DOHH2 (cell line): ENCODE measurements at regions not wholly inside any gene's neighbourhood (a gene's known extent, or its start where the extent isn't known, plus 50 kb on each side); places are given as distances from the start of the nearest gene placed in this dataset.

Experiments used
- CTCF ChIP-seq: fragments of 200-600 bp; sonication (generic); IDR thresholded peaks from one replicate; pipeline ENCODE4 v1.5.1; 2014; ENCODE audit warnings: antibody characterized with exemption, mild to moderate bottlenecking, low read depth, low read length; ENCODE audit not compliant: poor library complexity, severe bottlenecking
- EZH2phosphoT487 ChIP-seq: fragments of 200-600 bp; sonication (generic); IDR thresholded peaks from 2 replicates; pipeline ENCODE4 v1.6.1; 2017; ENCODE audit warnings: borderline replicate concordance, mild to moderate bottlenecking, antibody characterized with exemption, low read length, moderate library complexity, mixed read lengths

DNA sequence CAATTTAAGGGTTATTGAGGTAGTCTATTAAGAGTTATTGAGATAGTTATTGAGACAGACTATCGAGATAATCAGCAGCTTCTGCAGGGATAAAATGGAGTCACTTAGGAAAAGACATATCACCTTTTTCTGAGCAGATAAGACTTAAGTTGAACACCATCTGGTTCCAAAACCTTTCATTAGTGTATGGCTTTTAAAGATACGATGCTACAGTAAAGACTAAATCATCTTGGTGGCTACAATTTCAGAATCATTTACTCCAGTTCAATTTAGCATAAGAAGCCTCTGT lies 68.6 kb upstream of the DNAJC10 start:
- TF ChIP-seq CTCF (no peak), EZH2phosphoT487 (no peak)
